Omental fat pad (tissue), 3 donors: ENCODE measurements at regions not wholly inside any gene's neighbourhood (a gene's known extent, or its start where the extent isn't known, plus 50 kb on each side); places are given as distances from the start of the nearest gene placed in this dataset.

Experiments
- ATAC-seq: fragments of 150-250 bp; one replicate; pipeline ENCODE4 v1.9.1; 2016; ENCODE audit warnings: mild to moderate bottlenecking, moderate library complexity; ENCODE audit not compliant: low FRiP score
- DNase-seq: peaks from one replicate; pipeline ENCODE4 v3.0.0-alpha.2; 2019; ENCODE audit warnings: low spot score
- CTCF ChIP-seq, 3 donors: fragments of 450-650 bp; IDR thresholded peaks; one replicate each; pipeline ENCODE4 v1.5.1; 2016 to 2017; ENCODE audit warnings: antibody characterized with exemption in 3 of 3, mild to moderate bottlenecking in 3 of 3, moderate library complexity in 2 of 3

GRCh38 chr4:187139141-187139540, 415.5 kb upstream of the FAT1 start:
- TF ChIP-seq CTCF (IDR thresholded peaks at IDR 0.05): no peak
- DNase-seq: no peak
- no peak for ATAC-seq

- ATAC-seq: no peak
- TF ChIP-seq CTCF (IDR thresholded peaks at IDR 0.05): no peak
These were observed 417.4 kb upstream of the FAT1 start for GRCh38 chr4:187141101-187141500.

GRCh38 chr4:187149229-187149945, 425.7 kb upstream of the FAT1 start:
- no peak for TF ChIP-seq CTCF (IDR thresholded peaks at IDR 0.05)
- no peak for ATAC-seq

More at GRCh38 chr4:187141101-187141500, 417.4 kb upstream of the FAT1 start:
- no peak for DNase-seq

GRCh38 chr4:187157380-187157958, 433.8 kb upstream of the FAT1 start:
- DNase-seq (no peak), ATAC-seq (no peak)
- TF ChIP-seq CTCF (IDR thresholded peaks at IDR 0.05): no peak

More at GRCh38 chr4:187149229-187149945, 425.7 kb upstream of the FAT1 start:
- DNase-seq: no peak

GRCh38 chr4:187158003-187158402, 434.3 kb upstream of the FAT1 start:
- TF ChIP-seq CTCF (IDR thresholded peaks at IDR 0.05): no peak
- DNase-seq (no peak), ATAC-seq (no peak)

- no peak for ATAC-seq
- TF ChIP-seq CTCF (IDR thresholded peaks at IDR 0.05): no peak
- DNase-seq: no peak
These were observed 436.8 kb upstream of the FAT1 start for GRCh38 chr4:187160486-187160885.
